ENCODE measurements at regions not wholly inside any gene's neighbourhood (a gene's known extent, or its start where the extent isn't known, plus 50 kb on each side); places are given as distances from the start of the nearest gene placed in this dataset.

DNA sequence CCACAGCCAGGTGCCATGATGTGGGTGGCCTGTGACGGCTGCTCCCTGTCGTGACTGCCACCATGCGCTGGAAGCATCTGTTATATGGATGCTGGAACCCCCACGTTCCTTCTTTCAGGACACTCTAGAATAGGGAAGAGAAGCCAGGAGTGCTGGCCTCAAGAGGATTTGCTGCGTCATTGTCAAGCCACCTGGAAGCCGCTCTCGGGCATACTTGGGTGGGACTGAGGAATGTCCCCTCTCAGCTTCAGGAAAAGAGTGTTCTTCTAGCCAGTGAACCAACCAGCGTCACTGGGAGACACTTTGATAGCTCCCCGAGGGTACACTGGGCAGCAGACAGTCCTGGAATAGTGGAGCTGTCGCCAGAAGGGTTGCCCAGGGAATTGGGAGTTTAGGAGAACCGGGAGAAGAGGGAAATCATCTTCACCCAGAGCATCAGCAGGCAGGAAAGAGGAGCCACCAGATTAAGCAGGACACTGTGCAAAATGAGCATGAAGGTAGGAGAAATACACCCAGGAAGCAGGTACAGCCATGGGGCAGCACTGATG is 130.8 kb upstream of the SASH1 start (continued):
- no peak for TF ChIP-seq SIN3A (conservative IDR thresholded peaks at IDR 0.05 in 1 of 2, IDR thresholded peaks at IDR 0.05 in 1 of 2; ENCODE audit: low read depth in 1 of 2, low read length in 2 of 2)
- no peak for TF ChIP-seq MAFK (IDR thresholded peaks at IDR 0.05; ENCODE audit: low read depth, low read length)
- no peak for TF ChIP-seq TEAD4 (IDR thresholded peaks at IDR 0.05; ENCODE audit: low read depth, low read length)
- no peak for TF ChIP-seq CREB1 (IDR thresholded peaks at IDR 0.05)
- TF ChIP-seq, protein P1, sequence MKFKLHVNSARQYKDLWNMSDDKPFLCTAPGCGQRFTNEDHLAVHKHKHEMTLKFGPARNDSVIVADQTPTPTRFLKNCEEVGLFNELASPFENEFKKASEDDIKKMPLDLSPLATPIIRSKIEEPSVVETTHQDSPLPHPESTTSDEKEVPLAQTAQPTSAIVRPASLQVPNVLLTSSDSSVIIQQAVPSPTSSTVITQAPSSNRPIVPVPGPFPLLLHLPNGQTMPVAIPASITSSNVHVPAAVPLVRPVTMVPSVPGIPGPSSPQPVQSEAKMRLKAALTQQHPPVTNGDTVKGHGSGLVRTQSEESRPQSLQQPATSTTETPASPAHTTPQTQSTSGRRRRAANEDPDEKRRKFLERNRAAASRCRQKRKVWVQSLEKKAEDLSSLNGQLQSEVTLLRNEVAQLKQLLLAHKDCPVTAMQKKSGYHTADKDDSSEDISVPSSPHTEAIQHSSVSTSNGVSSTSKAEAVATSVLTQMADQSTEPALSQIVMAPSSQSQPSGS (IDR thresholded peaks at IDR 0.05; ENCODE audit: low read length) = no peak
- TF ChIP-seq TCF12 (IDR thresholded peaks at IDR 0.05; ENCODE audit: low read depth, low read length) = no peak
- TF ChIP-seq TBP (IDR thresholded peaks at IDR 0.05; ENCODE audit: low read depth, low read length) = no peak
- TF ChIP-seq KDM1A (IDR thresholded peaks at IDR 0.05; ENCODE audit: borderline replicate concordance, low read length) = no peak

Measured in H1 (cell line).